ENCODE measurements at regions not wholly inside any gene's neighbourhood (a gene's known extent, or its start where the extent isn't known, plus 50 kb on each side); places are given as distances from the start of the nearest gene placed in this dataset.
"Not testable (repeated sequence)": the region's sequence is repeated elsewhere in the genome, so short reads cannot be mapped to it uniquely, and the experiment has no call there.

DNA sequence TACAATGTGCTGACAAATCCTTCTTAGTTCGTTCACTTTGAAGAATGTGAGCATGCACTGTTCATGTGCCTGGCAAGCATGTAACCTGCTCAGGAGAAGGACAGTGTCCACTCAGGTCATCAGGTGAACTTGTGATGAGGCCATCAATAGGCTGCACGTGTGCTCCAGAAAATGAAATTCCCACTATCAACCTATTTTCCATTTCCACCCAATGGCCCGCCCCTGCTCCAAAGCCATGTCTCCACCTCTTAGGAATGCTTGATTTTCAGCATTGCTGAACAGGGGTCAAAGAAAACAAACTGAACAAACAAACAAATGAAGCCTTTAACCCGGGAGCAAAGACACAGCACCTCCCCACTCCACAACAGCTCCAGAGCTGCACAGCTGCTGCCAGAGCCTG lies 563.2 kb downstream of the TUBA3C start:
- TF ChIP-seq, protein P1, sequence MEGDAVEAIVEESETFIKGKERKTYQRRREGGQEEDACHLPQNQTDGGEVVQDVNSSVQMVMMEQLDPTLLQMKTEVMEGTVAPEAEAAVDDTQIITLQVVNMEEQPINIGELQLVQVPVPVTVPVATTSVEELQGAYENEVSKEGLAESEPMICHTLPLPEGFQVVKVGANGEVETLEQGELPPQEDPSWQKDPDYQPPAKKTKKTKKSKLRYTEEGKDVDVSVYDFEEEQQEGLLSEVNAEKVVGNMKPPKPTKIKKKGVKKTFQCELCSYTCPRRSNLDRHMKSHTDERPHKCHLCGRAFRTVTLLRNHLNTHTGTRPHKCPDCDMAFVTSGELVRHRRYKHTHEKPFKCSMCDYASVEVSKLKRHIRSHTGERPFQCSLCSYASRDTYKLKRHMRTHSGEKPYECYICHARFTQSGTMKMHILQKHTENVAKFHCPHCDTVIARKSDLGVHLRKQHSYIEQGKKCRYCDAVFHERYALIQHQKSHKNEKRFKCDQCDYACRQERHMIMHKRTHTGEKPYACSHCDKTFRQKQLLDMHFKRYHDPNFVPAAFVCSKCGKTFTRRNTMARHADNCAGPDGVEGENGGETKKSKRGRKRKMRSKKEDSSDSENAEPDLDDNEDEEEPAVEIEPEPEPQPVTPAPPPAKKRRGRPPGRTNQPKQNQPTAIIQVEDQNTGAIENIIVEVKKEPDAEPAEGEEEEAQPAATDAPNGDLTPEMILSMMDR (IDR thresholded peaks at IDR 0.05) = not testable (repeated sequence)
- not testable (repeated sequence) for TF ChIP-seq POLR2A (IDR thresholded peaks at IDR 0.05)
